ENCODE measurements at regions not wholly inside any gene's neighbourhood (a gene's known extent, or its start where the extent isn't known, plus 50 kb on each side); places are given as distances from the start of the nearest gene placed in this dataset.

DNA sequence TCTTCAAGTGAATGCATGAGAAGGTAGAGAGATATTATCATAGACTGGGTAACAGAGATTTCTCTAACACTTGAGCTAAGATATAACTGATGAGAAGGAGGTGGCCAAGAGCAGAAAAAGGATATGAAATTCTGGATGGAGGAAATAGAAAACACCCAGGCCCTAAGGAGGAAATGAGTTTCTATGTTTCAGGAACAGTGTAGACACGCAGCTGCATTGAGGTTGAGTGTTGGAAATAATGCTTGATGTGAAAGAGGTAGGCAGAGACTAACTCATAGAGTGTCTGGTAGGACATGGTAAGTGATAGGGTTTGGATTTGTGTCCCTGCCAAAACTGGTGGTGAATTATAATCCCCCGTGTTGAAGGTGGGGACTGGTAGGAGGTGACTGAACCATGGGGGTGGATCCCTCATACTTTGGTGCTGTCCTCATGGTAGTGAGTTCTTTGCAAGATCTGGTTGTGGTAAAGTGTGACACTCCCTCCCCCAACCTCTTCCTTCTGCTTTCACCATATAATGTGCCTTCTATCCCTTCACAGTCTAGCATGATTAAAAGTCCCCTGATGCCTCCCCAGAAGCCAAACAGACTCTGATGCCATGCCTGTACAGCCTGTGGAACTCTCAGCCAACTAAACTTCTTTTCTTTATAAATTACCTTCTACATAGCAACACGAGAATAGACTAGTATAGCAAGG is 787.3 kb downstream of the EDEM1 start:
- TF ChIP-seq, protein P1, sequence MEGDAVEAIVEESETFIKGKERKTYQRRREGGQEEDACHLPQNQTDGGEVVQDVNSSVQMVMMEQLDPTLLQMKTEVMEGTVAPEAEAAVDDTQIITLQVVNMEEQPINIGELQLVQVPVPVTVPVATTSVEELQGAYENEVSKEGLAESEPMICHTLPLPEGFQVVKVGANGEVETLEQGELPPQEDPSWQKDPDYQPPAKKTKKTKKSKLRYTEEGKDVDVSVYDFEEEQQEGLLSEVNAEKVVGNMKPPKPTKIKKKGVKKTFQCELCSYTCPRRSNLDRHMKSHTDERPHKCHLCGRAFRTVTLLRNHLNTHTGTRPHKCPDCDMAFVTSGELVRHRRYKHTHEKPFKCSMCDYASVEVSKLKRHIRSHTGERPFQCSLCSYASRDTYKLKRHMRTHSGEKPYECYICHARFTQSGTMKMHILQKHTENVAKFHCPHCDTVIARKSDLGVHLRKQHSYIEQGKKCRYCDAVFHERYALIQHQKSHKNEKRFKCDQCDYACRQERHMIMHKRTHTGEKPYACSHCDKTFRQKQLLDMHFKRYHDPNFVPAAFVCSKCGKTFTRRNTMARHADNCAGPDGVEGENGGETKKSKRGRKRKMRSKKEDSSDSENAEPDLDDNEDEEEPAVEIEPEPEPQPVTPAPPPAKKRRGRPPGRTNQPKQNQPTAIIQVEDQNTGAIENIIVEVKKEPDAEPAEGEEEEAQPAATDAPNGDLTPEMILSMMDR (IDR thresholded peaks at IDR 0.05), result no peak
- no peak for TF ChIP-seq POLR2A (IDR thresholded peaks at IDR 0.05)
- TF ChIP-seq EP300 (IDR thresholded peaks at IDR 0.05), result no peak
